ENCODE measurements at regions not wholly inside any gene's neighbourhood (a gene's known extent, or its start where the extent isn't known, plus 50 kb on each side); places are given as distances from the start of the nearest gene placed in this dataset.

DNA sequence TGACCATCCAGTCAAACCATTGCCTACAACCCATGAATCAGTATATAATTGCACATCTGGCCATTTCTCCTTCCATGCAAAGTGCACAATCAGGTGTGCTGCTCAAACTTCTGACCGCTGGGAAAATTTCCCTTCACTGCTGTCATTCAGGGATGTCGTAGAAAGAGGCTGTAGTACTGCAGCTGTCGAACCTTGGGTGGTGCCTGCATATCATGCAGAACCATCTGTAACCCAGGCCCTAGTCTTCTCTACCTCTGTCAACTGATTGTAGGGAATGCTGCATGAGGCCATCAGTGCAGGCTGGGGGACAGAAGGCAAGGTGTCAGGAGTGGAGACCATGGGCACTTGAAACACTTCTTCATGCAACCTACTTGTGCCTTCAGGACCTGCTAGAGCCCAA lies 267.5 kb downstream of the CALCRL start:
- TF ChIP-seq CHD1 (IDR thresholded peaks at IDR 0.05; ENCODE audit: low read depth, low read length) (no peak), JUNB (IDR thresholded peaks at IDR 0.05) (no peak), MYC (IDR thresholded peaks at IDR 0.05; ENCODE audit: insufficient read depth, insufficient read length, insufficient replicate concordance, low read length, severe bottlenecking) (no peak), FOXK2 (IDR thresholded peaks at IDR 0.05) (no peak), CREB1 (IDR thresholded peaks at IDR 0.05; ENCODE audit: low read depth) (no peak), BCL3 (IDR thresholded peaks at IDR 0.05; ENCODE audit: borderline replicate concordance, insufficient read depth, low read depth, low read length, poor library complexity, severe bottlenecking) (no peak), RB1 (IDR thresholded peaks at IDR 0.05; ENCODE audit: borderline replicate concordance) (no peak), POLR2AphosphoS5 (IDR thresholded peaks at IDR 0.05; ENCODE audit: low read length) (no peak), EP300 (IDR thresholded peaks at IDR 0.05; ENCODE audit: borderline replicate concordance in 1 of 2, control insufficient read depth in 1 of 2, low read depth in 2 of 2, low read length in 2 of 2) (no peak), TCF12 (IDR thresholded peaks at IDR 0.05; ENCODE audit: low read depth, low read length) (no peak), POLR2A (IDR thresholded peaks at IDR 0.05; ENCODE audit: low read depth, low read length) (no peak)
- TF ChIP-seq, protein P1, sequence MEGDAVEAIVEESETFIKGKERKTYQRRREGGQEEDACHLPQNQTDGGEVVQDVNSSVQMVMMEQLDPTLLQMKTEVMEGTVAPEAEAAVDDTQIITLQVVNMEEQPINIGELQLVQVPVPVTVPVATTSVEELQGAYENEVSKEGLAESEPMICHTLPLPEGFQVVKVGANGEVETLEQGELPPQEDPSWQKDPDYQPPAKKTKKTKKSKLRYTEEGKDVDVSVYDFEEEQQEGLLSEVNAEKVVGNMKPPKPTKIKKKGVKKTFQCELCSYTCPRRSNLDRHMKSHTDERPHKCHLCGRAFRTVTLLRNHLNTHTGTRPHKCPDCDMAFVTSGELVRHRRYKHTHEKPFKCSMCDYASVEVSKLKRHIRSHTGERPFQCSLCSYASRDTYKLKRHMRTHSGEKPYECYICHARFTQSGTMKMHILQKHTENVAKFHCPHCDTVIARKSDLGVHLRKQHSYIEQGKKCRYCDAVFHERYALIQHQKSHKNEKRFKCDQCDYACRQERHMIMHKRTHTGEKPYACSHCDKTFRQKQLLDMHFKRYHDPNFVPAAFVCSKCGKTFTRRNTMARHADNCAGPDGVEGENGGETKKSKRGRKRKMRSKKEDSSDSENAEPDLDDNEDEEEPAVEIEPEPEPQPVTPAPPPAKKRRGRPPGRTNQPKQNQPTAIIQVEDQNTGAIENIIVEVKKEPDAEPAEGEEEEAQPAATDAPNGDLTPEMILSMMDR (IDR thresholded peaks at IDR 0.05 in 2 of 3, conservative IDR thresholded peaks at IDR 0.05 in 1 of 3; ENCODE audit: control insufficient read depth in 2 of 3, extremely low read depth in 1 of 3, insufficient read depth in 1 of 3, low read depth in 3 of 3, low read length in 3 of 3) = no peak

Data from GM12878 (cell line).